GM12872 (cell line): ENCODE measurements at regions not wholly inside any gene's neighbourhood (a gene's known extent, or its start where the extent isn't known, plus 50 kb on each side); places are given as distances from the start of the nearest gene placed in this dataset.

Experiments
- TF ChIP-seq, protein P1 (sequence below): IDR thresholded peaks from 3 replicates; pipeline ENCODE4 v1.5.1; 2011; ENCODE audit warnings: low read depth, mild to moderate bottlenecking, low read length, moderate library complexity; ENCODE audit not compliant: insufficient read depth

- TF ChIP-seq, protein P1, sequence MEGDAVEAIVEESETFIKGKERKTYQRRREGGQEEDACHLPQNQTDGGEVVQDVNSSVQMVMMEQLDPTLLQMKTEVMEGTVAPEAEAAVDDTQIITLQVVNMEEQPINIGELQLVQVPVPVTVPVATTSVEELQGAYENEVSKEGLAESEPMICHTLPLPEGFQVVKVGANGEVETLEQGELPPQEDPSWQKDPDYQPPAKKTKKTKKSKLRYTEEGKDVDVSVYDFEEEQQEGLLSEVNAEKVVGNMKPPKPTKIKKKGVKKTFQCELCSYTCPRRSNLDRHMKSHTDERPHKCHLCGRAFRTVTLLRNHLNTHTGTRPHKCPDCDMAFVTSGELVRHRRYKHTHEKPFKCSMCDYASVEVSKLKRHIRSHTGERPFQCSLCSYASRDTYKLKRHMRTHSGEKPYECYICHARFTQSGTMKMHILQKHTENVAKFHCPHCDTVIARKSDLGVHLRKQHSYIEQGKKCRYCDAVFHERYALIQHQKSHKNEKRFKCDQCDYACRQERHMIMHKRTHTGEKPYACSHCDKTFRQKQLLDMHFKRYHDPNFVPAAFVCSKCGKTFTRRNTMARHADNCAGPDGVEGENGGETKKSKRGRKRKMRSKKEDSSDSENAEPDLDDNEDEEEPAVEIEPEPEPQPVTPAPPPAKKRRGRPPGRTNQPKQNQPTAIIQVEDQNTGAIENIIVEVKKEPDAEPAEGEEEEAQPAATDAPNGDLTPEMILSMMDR, result no peak
Observed at GRCh38 chr2:80943487-80943886, 638.9 kb upstream of the LRRTM1 start.

GRCh38 chr2:80942766-80943165 is 638.2 kb upstream of the LRRTM1 start:
- TF ChIP-seq, protein P1, result no peak

GRCh38 chr2:80938463-80938862 is 633.9 kb upstream of the LRRTM1 start:
- TF ChIP-seq, protein P1, result no peak

GRCh38 chr2:80930777-80931176 is 626.2 kb upstream of the LRRTM1 start:
- TF ChIP-seq, protein P1, result no peak

DNA sequence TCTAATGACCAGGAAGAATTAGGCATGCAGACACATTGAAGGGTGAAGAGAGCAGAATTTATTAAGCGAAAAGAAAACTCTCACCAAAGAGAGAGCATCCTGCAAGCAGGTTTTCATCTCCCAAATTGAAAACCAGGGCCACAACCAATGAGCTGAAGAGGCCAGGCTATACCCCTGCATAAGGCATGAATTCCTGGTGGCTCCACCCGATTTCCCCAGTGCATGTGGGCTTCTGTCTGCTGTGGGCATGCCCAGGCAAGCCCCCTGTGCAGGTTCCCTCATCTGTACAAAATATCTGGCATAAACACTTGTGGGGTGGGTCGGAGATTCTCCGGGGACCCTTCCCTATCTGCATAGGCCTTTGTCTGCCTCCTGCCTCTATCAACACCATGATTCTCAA is 621.6 kb upstream of the LRRTM1 start:
- TF ChIP-seq, protein P1, result no peak

- TF ChIP-seq, protein P1, result no peak
Observed at GRCh38 chr2:80896576-80896975, 592.0 kb upstream of the LRRTM1 start.

- TF ChIP-seq, protein P1, result no peak
Observed at GRCh38 chr2:80894486-80894885, 589.9 kb upstream of the LRRTM1 start.

- TF ChIP-seq, protein P1, result no peak
Observed at GRCh38 chr2:80893711-80894110, 589.2 kb upstream of the LRRTM1 start.
